ENCODE measurements at regions not wholly inside any gene's neighbourhood (a gene's known extent, or its start where the extent isn't known, plus 50 kb on each side); places are given as distances from the start of the nearest gene placed in this dataset.
"Not testable (repeated sequence)": the region's sequence is repeated elsewhere in the genome, so short reads cannot be mapped to it uniquely, and the experiment has no call there.

DNA sequence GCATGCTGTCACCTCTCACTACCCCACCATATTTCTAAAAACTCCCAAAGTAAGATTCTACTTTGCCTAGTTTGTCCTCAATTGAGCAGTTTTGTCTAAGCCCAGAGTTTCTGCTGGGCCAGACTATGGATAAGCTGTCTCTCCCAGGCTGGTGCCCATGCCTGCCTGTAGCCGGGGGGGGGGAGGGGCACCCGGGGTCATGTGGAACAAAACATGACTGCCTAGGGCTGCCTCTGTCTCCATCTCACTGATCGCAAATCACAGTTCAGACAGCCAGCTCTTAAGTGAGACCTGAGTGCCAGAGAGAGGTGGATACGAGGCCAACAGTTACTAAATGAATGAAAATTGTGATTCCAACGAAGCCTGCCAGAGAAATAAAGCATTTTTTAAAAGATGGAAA is 78.8 kb upstream of the RPRML start:
- Histone ChIP-seq H3K27ac (no peak overlapping the region), H3K9me3 (no peaks in the 10 kb centered on the region), H3K27me3 (replicated peaks; ENCODE audit: insufficient read depth) (no peaks in the 10 kb centered on the region), H3K4me3 (no peak overlapping the region), H3K4me1 (ENCODE audit: control insufficient read depth in 1 of 2, low read depth in 2 of 2) (no peaks in the 10 kb centered on the region), H3K36me3 (peaks cover 19% of the 10 kb centered on the region)
- DNase-seq (ENCODE audit: low spot score) (no peak), ATAC-seq (ENCODE audit: insufficient number of reproducible peaks, low FRiP score, low read depth) (no peak)
- TF ChIP-seq, protein P1, sequence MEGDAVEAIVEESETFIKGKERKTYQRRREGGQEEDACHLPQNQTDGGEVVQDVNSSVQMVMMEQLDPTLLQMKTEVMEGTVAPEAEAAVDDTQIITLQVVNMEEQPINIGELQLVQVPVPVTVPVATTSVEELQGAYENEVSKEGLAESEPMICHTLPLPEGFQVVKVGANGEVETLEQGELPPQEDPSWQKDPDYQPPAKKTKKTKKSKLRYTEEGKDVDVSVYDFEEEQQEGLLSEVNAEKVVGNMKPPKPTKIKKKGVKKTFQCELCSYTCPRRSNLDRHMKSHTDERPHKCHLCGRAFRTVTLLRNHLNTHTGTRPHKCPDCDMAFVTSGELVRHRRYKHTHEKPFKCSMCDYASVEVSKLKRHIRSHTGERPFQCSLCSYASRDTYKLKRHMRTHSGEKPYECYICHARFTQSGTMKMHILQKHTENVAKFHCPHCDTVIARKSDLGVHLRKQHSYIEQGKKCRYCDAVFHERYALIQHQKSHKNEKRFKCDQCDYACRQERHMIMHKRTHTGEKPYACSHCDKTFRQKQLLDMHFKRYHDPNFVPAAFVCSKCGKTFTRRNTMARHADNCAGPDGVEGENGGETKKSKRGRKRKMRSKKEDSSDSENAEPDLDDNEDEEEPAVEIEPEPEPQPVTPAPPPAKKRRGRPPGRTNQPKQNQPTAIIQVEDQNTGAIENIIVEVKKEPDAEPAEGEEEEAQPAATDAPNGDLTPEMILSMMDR (IDR thresholded peaks at IDR 0.05): no peak

DNA sequence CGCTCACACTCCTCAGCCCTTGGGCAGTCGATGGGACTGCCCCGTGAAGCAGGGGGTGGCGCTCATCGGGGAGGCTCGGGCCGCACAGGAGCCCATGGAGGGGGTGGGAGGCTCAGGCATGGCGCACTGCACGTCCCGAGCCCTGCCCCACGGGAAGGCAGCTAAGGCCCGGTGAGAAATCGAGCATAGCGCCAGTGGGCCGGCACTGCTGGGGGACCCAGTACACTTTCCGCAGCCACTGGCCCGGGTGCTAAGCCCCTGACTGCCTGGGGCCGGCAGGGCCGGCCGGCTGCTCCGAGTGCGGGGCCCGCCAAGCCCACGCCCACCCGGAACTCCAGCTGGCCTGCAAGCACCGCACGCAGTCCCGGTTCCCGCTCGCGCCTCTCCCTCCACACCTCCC is 78.2 kb upstream of the RPRML start:
- H3K27me3 ChIP-seq (replicated peaks; ENCODE audit: insufficient read depth); H3K4me1 ChIP-seq (ENCODE audit: control insufficient read depth in 1 of 2, low read depth in 2 of 2); DNase-seq (ENCODE audit: low spot score); ATAC-seq (ENCODE audit: insufficient number of reproducible peaks, low FRiP score, low read depth); H3K27ac ChIP-seq; H3K4me3 ChIP-seq; H3K9me3 ChIP-seq: not testable (repeated sequence)
- peaks cover 22% of the 10 kb centered on the region for H3K36me3 ChIP-seq

DNA sequence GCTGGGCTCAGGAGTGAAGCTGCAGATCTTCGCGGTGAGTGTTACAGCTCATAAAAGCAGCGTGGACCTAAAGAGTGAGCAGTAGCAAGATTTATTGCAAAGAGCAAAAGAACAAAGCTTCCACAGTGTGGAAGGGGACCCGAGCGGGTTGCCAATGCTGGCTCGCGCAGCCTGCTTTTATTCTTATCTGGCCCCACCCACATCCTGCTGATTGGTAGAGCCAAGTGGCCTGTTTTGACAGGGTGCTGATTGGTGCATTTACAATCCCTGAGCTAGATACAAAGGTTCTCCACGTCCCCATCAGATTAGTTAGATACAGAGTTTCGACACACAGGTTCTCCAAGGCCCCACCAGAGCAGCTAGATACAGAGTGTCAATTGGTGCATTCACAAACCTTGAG is 77.6 kb upstream of the RPRML start:
- ATAC-seq (ENCODE audit: insufficient number of reproducible peaks, low FRiP score, low read depth); DNase-seq (ENCODE audit: low spot score); H3K27ac ChIP-seq; H3K4me1 ChIP-seq (ENCODE audit: control insufficient read depth in 1 of 2, low read depth in 2 of 2); H3K27me3 ChIP-seq (replicated peaks; ENCODE audit: insufficient read depth); H3K4me3 ChIP-seq; H3K9me3 ChIP-seq: not testable (repeated sequence)
- H3K36me3 ChIP-seq: peaks cover 22% of the 10 kb centered on the region

Data from thoracic aorta (tissue), 2 donors.